ENCODE measurements at regions not wholly inside any gene's neighbourhood (a gene's known extent, or its start where the extent isn't known, plus 50 kb on each side); places are given as distances from the start of the nearest gene placed in this dataset.
"Not testable (repeated sequence)": the region's sequence is repeated elsewhere in the genome, so short reads cannot be mapped to it uniquely, and the experiment has no call there.

GRCh38 chr12:70008944-70009343 is 183.9 kb downstream of the MYRFL start:
- DNase-seq = no peak

- no peak for DNase-seq
Observed at GRCh38 chr12:70011353-70011752, 186.3 kb downstream of the MYRFL start.

- not testable (repeated sequence) for DNase-seq
Observed at GRCh38 chr12:70013016-70013415, 188.0 kb downstream of the MYRFL start.

- DNase-seq = no peak
Observed at GRCh38 chr12:70028515-70028914, 203.5 kb downstream of the MYRFL start.

GRCh38 chr12:70028918-70029317 is 203.9 kb downstream of the MYRFL start:
- DNase-seq = no peak

- no peak for DNase-seq
Observed at GRCh38 chr12:70031046-70031445, 206.0 kb downstream of the MYRFL start.

- no peak for DNase-seq
Observed at GRCh38 chr12:70032076-70032475, 207.0 kb downstream of the MYRFL start.

- no peak for DNase-seq
Observed at GRCh38 chr12:70033310-70033709, 208.3 kb downstream of the MYRFL start.

- no peak for DNase-seq
Observed at GRCh38 chr12:70040141-70040540, 203.1 kb upstream of the CNOT2 start.

- no peak for DNase-seq
Observed at GRCh38 chr12:70042675-70043074, 200.6 kb upstream of the CNOT2 start.

- DNase-seq = no peak
Observed at GRCh38 chr12:70043490-70044138, 199.6 kb upstream of the CNOT2 start.

GRCh38 chr12:70044167-70044566 is 199.1 kb upstream of the CNOT2 start:
- DNase-seq = no peak

- no peak for DNase-seq
Observed at GRCh38 chr12:70045036-70045435, 198.2 kb upstream of the CNOT2 start.

- no peak for DNase-seq
Observed at GRCh38 chr12:70045514-70045913, 197.7 kb upstream of the CNOT2 start.

GRCh38 chr12:70048521-70049250 is 194.5 kb upstream of the CNOT2 start:
- no peak for DNase-seq

GRCh38 chr12:70049596-70050360 is 193.5 kb upstream of the CNOT2 start:
- DNase-seq = peak; percentile 44 to 61

- no peak for DNase-seq
Observed at GRCh38 chr12:70052476-70052875, 190.8 kb upstream of the CNOT2 start.

- DNase-seq = peak in 1 of 2 donors; percentile 36
Observed at GRCh38 chr12:70052931-70053497, 190.2 kb upstream of the CNOT2 start.

- DNase-seq = no peak
Observed at GRCh38 chr12:70059373-70059772, 183.9 kb upstream of the CNOT2 start.

- no peak for DNase-seq
Observed at GRCh38 chr12:70060634-70061033, 182.6 kb upstream of the CNOT2 start.

- no peak for DNase-seq
Observed at GRCh38 chr12:70068743-70069142, 174.5 kb upstream of the CNOT2 start.

- no peak for DNase-seq
Observed at GRCh38 chr12:70069221-70070105, 173.8 kb upstream of the CNOT2 start.

Data from CD4-positive, alpha-beta T cell treated with Interleukin-1 beta for 1 hour (primary cell).